WTC11 (cell line): ENCODE measurements at regions not wholly inside any gene's neighbourhood (a gene's known extent, or its start where the extent isn't known, plus 50 kb on each side); places are given as distances from the start of the nearest gene placed in this dataset.

ENCODE experiments used
- ATF1 ChIP-seq: sonication (generic); formaldehyde crosslinking; IDR thresholded peaks from 2 replicates; pipeline ENCODE4 v1.8.1; 2023; ENCODE audit warnings: mild to moderate bottlenecking, moderate library complexity, missing genetic modification reagents
- ATF2 ChIP-seq: sonication (generic); formaldehyde crosslinking; IDR thresholded peaks from 2 replicates; pipeline ENCODE4 v1.8.1; 2022; ENCODE audit warnings: low read depth, missing genetic modification reagents, borderline replicate concordance
- ATF3 ChIP-seq: sonication (generic); formaldehyde crosslinking; conservative IDR thresholded peaks from 2 replicates; pipeline ENCODE4 v1.8.1; 2022; ENCODE audit warnings: mild to moderate bottlenecking, missing genetic modification reagents
- CTCF ChIP-seq: fragments of 200-600 bp; IDR thresholded peaks from 2 replicates; pipeline ENCODE4 v1.8.0; 2022; ENCODE audit warnings: antibody characterized with exemption
- E2F1 ChIP-seq: sonication (generic); formaldehyde crosslinking; IDR thresholded peaks from 2 replicates; pipeline ENCODE4 v1.8.0; 2022; ENCODE audit warnings: mild to moderate bottlenecking, missing genetic modification reagents
- ZNF138 ChIP-seq: sonication (generic); formaldehyde crosslinking; conservative IDR thresholded peaks from 2 replicates; pipeline ENCODE4 v1.8.1; 2022; ENCODE audit warnings: mild to moderate bottlenecking, moderate library complexity, missing genetic modification reagents
- ZNF423 ChIP-seq: fragments of 250-450 bp; sonication (Bioruptor Pico); IDR thresholded peaks from 2 replicates; pipeline ENCODE4 v2.1.2; 2022; ENCODE audit warnings: mild to moderate bottlenecking, moderate library complexity
- ZNF512 ChIP-seq: sonication (generic); formaldehyde crosslinking; IDR thresholded peaks from 2 replicates; pipeline ENCODE4 v1.8.1; 2022; ENCODE audit warnings: missing genetic modification reagents, borderline replicate concordance

GRCh38 chr11:42646959-42647358 lies 664.8 kb upstream of the API5 start:
- TF ChIP-seq E2F1 (CRISPR knock-in tag) (no peak), CTCF (no peak), ATF3 (CRISPR knock-in tag) (no peak), ATF2 (CRISPR knock-in tag) (no peak), ZNF138 (CRISPR knock-in tag) (no peak), ATF1 (CRISPR knock-in tag) (no peak), ZNF423 (CRISPR knock-in tag) (no peak), ZNF512 (no peak)
